GM12891 (cell line): ENCODE measurements at regions not wholly inside any gene's neighbourhood (a gene's known extent, or its start where the extent isn't known, plus 50 kb on each side); places are given as distances from the start of the nearest gene placed in this dataset.

Experiments used
- POLR2A ChIP-seq: IDR thresholded peaks from 2 replicates; pipeline ENCODE4 v1.6.1; 2011; ENCODE audit warnings: low read depth, low read length, control low read depth
- POLR2AphosphoS5 ChIP-seq: IDR thresholded peaks from 2 replicates; pipeline ENCODE4 v1.6.1; 2011; ENCODE audit warnings: low read depth, low read length, control low read depth
- POU2F2 ChIP-seq: IDR thresholded peaks from 2 replicates; pipeline ENCODE4 v1.6.1; 2011; ENCODE audit warnings: low read depth, mild to moderate bottlenecking, control low read depth, low read length, moderate library complexity
- SPI1 ChIP-seq: IDR thresholded peaks from 2 replicates; pipeline ENCODE4 v1.6.1; 2011; ENCODE audit warnings: low read depth, low read length, control low read depth
- TAF1 ChIP-seq: IDR thresholded peaks from 2 replicates; pipeline ENCODE4 v1.6.1; 2011; ENCODE audit warnings: low read depth, low read length, control low read depth

DNA sequence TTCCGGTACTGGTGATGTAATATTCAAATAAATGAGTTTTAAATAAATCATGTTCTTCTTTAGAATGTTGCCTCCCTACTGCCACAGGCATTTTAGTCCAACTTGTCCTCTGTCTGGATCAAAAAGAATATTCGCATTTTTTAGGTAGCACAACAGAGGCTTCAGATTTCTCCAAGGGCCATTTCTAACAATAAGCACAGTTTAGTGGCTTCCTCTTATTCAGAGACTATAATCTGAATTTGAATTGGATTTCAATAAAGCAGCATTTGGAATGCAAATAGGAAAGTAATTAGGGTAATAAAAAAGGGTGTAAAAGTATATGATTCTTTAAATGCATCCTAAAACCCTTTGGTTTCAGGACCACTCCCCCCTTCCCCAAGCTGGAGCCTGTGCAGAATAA, 167.9 kb upstream of the GLRA2 start:
- TF ChIP-seq POLR2A (no peak), POLR2AphosphoS5 (no peak), TAF1 (no peak), SPI1 (no peak), POU2F2 (no peak)
